DMS79 (cell line): ENCODE measurements at regions not wholly inside any gene's neighbourhood (a gene's known extent, or its start where the extent isn't known, plus 50 kb on each side); places are given as distances from the start of the nearest gene placed in this dataset.
"Not testable (repeated sequence)": the region's sequence is repeated elsewhere in the genome, so short reads cannot be mapped to it uniquely, and the experiment has no call there.

Source experiments
- DNase-seq: peaks from one replicate; lab custom pipeline; 2025; lab: John Stamatoyannopoulos, UW

- no peak for DNase-seq
Measured at GRCh38 chr18:60893355-60894097, 439.7 kb upstream of the CDH20 start.

- no peak for DNase-seq
Measured at GRCh38 chr18:60894254-60894945, 438.8 kb upstream of the CDH20 start.

GRCh38 chr18:60895181-60895580 lies 438.0 kb upstream of the CDH20 start:
- DNase-seq: no peak

GRCh38 chr18:60898111-60898510 lies 435.1 kb upstream of the CDH20 start:
- no peak for DNase-seq

- no peak for DNase-seq
Measured at GRCh38 chr18:60905699-60906098, 427.5 kb upstream of the CDH20 start.

GRCh38 chr18:60910534-60910933 lies 422.7 kb upstream of the CDH20 start:
- no peak for DNase-seq

GRCh38 chr18:60911504-60911903 lies 421.7 kb upstream of the CDH20 start:
- DNase-seq: no peak

GRCh38 chr18:60915160-60915559 lies 418.1 kb upstream of the CDH20 start:
- no peak for DNase-seq

GRCh38 chr18:60918862-60919261 lies 414.4 kb upstream of the CDH20 start:
- not testable (repeated sequence) for DNase-seq

- DNase-seq: no peak
Measured at GRCh38 chr18:60925892-60926291, 407.3 kb upstream of the CDH20 start.

GRCh38 chr18:60929966-60930365 lies 403.3 kb upstream of the CDH20 start:
- no peak for DNase-seq

- no peak for DNase-seq
Measured at GRCh38 chr18:60935041-60935910, 398.0 kb upstream of the CDH20 start.

- no peak for DNase-seq
Measured at GRCh38 chr18:60936101-60936500, 397.1 kb upstream of the CDH20 start.

GRCh38 chr18:60943297-60943696 lies 389.9 kb upstream of the CDH20 start:
- no peak for DNase-seq

- no peak for DNase-seq
Measured at GRCh38 chr18:60950634-60951033, 382.6 kb upstream of the CDH20 start.

GRCh38 chr18:60951091-60951490 lies 382.1 kb upstream of the CDH20 start:
- DNase-seq: no peak

GRCh38 chr18:60962625-60963024 lies 370.6 kb upstream of the CDH20 start:
- DNase-seq: no peak

- no peak for DNase-seq
Measured at GRCh38 chr18:60965856-60966255, 367.4 kb upstream of the CDH20 start.

GRCh38 chr18:60966876-60967275 lies 366.4 kb upstream of the CDH20 start:
- DNase-seq: no peak

- no peak for DNase-seq
Measured at GRCh38 chr18:60975420-60975819, 357.8 kb upstream of the CDH20 start.

- no peak for DNase-seq
Measured at GRCh38 chr18:60976976-60977375, 356.3 kb upstream of the CDH20 start.

- DNase-seq: no peak
Measured at GRCh38 chr18:60978338-60978737, 354.9 kb upstream of the CDH20 start.
